HG02840 (cell line): ENCODE measurements at regions not wholly inside any gene's neighbourhood (a gene's known extent, or its start where the extent isn't known, plus 50 kb on each side); places are given as distances from the start of the nearest gene placed in this dataset.
"Not testable (repeated sequence)": the region's sequence is repeated elsewhere in the genome, so short reads cannot be mapped to it uniquely, and the experiment has no call there.

ENCODE experiments used
- ATAC-seq: cut with Tn5 transposase; IDR thresholded peaks from one replicate; pipeline ENCODE4 v1.9.1; 2021; ENCODE audit warnings: mild to moderate bottlenecking, moderate library complexity, moderate number of reproducible peaks; ENCODE audit not compliant: unreplicated experiment, low FRiP score

DNA sequence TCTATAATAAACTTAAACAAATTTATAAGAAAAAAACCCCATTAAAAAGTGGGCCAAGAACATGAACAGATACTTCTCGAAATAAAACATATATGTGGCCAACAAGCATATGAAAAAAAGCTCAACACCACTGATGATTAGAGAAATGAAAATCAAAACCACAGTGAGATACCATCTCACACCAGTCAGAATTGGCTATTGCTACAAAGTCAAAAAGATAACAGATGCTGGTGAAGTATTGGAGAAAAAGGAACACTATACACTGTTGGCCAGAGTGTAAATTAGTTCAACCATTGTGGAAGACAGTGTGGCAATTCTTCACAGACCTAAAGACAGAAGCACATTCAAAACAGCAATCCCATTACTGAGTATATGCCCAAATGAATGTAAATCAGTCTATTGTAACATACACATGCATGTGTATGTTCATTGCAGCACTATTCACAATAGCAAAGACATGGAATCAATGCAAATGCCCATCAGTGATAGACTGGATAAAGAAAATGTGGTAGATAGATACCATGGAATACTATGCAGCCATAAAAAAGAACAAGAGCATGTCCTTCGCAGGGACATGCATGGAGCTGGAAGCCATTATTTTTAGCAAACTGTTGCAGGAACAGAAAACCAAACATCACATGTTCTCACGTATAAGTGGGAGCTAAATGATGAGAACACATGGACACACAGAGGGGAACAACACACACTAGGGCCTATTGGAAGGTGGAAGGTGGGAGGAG is 313.4 kb downstream of the GATA3 start:
- not testable (repeated sequence) for ATAC-seq

- no peak for ATAC-seq
These were observed 315.2 kb downstream of the GATA3 start for GRCh38 chr10:8369666-8370065.

GRCh38 chr10:8374334-8374733 is 319.8 kb downstream of the GATA3 start:
- ATAC-seq, result no peak

DNA sequence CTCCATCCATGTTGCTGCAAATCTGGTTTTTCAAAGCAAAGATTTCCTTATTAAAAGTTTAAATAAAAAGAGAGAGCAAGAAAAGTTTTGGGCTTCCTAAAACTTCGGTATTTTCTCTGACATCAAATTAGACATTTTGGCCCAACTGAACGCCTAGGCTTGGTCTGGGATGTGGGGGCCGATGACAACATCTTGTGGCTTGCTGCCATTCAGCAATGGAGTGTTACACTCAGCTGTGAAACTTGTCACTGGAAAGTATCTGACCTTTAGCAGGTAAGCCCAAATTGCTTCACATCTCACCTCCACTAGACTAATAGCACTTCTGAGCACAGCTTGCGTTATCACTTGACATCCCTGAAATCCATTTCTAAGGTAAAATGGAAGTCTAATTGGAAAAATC is 320.6 kb downstream of the GATA3 start:
- no peak for ATAC-seq

DNA sequence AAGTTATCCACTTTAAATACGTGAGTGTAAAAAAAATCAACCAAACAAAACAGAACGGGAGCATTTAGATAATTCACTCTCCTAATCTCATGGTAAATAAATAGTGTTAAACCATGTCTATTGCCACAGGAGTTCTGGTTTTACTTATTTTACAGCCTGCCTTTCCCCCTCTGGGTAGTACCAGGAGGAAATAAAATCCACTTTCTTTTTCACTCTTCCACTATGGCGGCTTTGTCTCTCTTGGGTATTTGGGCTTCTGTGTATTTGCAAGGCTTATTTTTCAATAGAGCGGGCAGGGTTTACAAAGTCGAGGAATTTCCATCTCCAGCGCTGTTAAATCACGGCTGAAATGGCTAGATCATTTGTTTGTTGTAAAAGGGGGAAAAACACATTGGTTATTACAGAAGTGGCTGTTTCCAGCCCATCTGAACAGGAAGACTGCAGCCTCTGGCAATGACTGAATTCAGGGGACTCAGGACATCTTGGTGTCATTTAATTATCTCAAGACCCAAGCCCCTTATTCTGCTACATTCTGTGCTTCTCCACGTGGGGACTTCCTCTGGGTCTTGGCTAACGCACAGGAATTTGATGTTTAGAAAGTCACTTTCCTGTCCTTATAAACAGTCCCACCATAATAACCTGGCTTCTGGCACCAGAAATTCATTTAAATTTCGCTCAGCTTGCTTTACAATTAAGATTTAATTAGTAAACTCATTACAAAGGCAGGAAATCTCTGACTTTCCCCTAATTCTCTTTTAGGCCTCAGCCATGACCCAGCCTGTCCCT is 323.9 kb downstream of the GATA3 start:
- ATAC-seq, result no peak

GRCh38 chr10:8379906-8380832 is 325.7 kb downstream of the GATA3 start:
- ATAC-seq, result no peak

GRCh38 chr10:8380833-8381496 is 326.5 kb downstream of the GATA3 start:
- ATAC-seq, result no peak

DNA sequence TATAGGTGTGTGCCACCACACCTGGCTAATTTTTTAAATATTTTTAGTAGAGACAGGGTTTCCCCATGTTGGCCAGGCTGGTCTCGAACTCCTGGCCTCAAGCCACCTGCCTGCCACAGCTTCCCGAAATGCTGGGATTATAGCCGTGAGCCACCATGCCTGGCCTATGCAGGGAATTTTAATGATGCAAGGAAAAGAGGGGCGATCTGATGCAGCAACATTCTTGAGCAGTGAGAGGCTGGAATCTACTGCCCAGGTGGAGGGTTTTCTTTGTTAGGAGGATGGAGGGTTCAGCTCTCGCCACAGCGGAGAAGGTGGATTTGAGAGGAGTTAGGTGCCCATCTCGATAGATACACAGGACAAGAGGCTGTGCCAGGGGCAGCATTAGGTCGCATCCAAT is 332.3 kb downstream of the GATA3 start:
- no peak for ATAC-seq

GRCh38 chr10:8389630-8390029 is 335.1 kb downstream of the GATA3 start:
- no peak for ATAC-seq

DNA sequence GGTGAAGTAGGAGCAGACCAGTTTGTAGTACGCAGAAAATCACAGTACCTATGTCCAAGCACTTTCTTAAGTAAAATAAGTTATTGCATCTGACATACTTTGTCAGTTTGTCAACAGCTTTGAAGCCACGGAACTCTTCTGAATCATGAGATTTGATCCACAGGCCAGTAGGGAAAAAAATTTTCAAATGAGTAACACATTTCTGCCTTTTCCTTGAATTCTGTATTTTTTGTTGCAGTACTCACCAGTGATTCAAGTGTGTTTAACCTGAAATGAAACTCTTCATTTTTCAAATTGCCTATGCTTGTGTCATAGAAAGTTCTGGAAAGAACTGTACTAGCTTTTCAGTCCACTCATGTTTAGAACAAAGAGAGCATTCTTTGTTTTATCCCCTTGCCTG is 337.7 kb downstream of the GATA3 start:
- ATAC-seq, result no peak

DNA sequence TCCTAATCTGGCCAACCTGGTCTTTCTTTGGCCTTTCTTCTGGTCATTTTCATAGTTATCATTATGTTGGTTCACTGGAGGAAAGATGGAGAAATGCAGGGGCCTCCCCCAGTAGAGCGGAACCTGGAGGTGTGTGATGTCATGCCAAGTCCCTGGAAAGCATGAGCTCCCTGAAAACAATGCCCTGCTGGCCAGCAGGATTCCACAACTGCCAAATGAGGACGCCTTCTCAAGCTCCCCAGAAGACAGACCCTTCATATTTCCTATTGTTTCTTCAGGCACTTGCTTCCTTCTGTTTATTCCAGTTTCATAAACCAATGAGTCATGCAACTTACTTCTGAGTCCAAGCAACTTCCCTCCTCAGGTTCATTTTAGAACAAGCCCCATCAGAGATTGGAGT is 339.0 kb downstream of the GATA3 start:
- no peak for ATAC-seq

GRCh38 chr10:8396675-8397074 is 342.2 kb downstream of the GATA3 start:
- no peak for ATAC-seq

DNA sequence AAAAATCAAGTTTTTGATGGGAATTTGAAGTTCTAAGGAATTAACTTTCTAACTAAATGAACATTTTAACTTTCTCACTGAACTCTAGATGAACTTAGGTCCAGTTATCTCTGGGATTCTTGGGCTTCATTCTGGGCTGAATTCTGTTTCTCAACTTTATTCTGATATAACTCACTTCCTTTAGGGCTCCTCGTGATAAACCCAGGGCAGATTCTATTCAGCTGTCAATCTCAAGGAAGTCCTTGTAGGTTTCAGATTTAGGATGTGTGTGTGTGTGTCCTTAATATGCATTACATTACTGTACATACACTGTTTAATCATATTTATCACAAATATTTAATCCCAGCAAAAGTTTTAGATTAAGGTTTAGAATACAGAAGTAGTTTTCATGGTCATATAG is 344.3 kb downstream of the GATA3 start:
- no peak for ATAC-seq

- no peak for ATAC-seq
These were observed 345.7 kb downstream of the GATA3 start for GRCh38 chr10:8400151-8400550.

DNA sequence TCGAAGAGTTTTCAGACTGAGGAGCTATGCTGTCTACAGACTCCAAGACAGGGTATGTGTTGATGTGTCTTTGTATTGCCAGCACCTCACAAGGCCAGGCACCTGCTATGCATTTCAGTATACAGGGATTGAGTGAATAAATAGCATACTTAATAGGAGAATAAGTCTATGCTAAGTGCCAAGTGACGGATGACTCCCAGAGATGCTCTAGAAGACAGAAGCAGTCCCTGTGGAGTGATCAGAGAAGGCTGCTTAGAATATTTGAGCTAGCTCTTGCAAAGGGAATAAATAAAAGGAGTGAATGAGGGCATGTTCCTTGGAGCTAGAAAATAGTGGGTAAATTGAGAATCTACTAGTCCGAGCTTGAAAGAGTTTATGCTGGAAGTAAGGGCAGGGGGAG is 346.4 kb downstream of the GATA3 start:
- no peak for ATAC-seq

GRCh38 chr10:8401531-8401930 is 347.0 kb downstream of the GATA3 start:
- no peak for ATAC-seq

- ATAC-seq, result no peak
These were observed 348.1 kb downstream of the GATA3 start for GRCh38 chr10:8402576-8402975.

DNA sequence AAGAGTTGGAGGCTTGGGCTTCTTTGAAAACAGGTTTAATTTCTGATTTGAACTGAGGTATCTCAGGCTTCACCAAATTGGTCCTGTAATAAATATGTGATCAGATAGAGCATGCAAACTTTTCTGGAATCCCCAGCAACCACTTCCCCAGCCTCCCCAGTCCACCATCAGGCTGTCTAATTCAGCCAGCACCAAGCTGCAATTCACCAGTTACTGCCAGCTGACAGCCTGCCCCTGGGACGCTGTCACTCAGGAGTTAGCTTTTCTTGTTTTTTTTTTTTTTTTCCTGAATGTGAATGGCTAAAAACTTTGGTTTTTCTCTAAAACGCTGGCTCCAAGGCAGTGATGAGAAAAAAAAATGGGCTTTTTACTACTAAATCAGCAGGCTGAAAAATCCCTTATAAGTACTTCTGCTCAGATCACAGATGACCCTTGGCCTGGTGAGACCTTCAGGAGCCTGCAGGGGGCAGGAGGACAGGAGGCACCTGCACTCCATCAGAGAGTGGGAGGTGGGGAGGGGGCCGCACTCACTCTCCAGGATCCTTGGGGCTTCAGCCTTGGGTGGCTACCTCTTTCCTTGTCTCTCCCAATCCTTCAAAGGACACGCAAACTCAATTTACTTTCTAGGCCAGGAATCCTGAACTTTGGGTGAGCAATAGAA is 349.4 kb downstream of the GATA3 start:
- ATAC-seq, result no peak

DNA sequence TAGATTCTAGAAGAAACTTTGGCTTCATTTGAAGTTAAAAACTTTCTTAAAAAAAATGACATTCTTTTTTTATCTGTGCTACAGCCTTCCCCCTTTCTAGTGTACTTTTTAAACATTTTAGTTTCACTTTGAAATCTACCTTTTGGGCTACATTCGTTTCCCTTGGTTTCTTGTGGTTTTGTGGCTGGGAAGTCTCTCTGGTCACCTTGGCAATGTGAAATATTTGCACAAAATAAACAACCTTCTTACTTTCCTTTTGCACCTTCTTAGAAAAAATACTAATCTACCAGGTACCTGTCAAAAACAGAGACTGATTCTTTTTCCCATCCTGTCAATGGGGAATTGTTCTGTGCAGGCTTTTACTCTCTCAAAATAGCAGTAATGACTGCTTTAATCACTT is 350.2 kb downstream of the GATA3 start:
- no peak for ATAC-seq

- no peak for ATAC-seq
These were observed 351.1 kb downstream of the GATA3 start for GRCh38 chr10:8405596-8405995.
